ENCODE measurements at regions not wholly inside any gene's neighbourhood (a gene's known extent, or its start where the extent isn't known, plus 50 kb on each side); places are given as distances from the start of the nearest gene placed in this dataset.

DNA sequence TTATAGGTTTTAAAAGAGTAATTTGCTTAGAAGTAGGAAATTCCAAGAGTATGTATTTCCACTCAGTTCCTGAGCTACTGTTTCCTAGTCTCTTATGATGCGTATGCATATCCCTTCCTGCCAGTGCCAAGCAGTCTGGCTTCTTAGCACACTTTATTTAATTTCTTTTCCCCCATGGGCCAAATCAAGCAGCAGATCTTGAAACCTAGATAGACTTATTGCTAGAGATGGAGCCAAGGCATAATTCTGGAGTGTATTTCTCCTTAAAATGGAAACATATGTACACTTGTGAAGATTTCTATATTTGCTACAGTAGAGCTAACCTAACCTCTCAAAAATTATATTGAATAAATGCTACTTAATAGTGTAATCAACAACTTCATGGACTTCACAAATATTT lies 2337.6 kb downstream of the PCDH7 start:
- no peaks in the 10 kb centered on the region for H3K36me3 Mint-ChIP-seq (ENCODE audit: low read depth)
- no peaks in the 10 kb centered on the region for H3K27me3 Mint-ChIP-seq
- ChIA-PET POLR2A (no interaction called here), CTCF (no interaction called here)
- H3K27ac Mint-ChIP-seq, result no peak overlapping the region
- no peak overlapping the region for H3K4me3 Mint-ChIP-seq
- no peaks in the 10 kb centered on the region for H3K9me3 Mint-ChIP-seq
- no peak for TF ChIP-seq CTCF (IDR thresholded peaks at IDR 0.05)
- intact Hi-C loops (cut with micrococcal nuclease), result no loop called here
- H3K4me1 Mint-ChIP-seq, result no peaks in the 10 kb centered on the region
- DNase-seq (no peak), ATAC-seq (ENCODE audit: low read depth) (no peak)

- no peaks in the 10 kb centered on the region for H3K4me1 Mint-ChIP-seq
- ATAC-seq (ENCODE audit: low read depth), result no peak
- H3K27ac Mint-ChIP-seq, result no peak overlapping the region
- no peak overlapping the region for H3K4me3 Mint-ChIP-seq
- intact Hi-C loops (cut with micrococcal nuclease), result no loop called here
- no peaks in the 10 kb centered on the region for H3K27me3 Mint-ChIP-seq
- no peaks in the 10 kb centered on the region for H3K36me3 Mint-ChIP-seq (ENCODE audit: low read depth)
- no peaks in the 10 kb centered on the region for H3K9me3 Mint-ChIP-seq
- no peak for TF ChIP-seq CTCF (IDR thresholded peaks at IDR 0.05)
- DNase-seq, result no peak
- CTCF ChIA-PET, result no interaction called here
- POLR2A ChIA-PET, result no interaction called here
These were observed 2338.8 kb downstream of the PCDH7 start for GRCh38 chr4:33058998-33059397.

DNA sequence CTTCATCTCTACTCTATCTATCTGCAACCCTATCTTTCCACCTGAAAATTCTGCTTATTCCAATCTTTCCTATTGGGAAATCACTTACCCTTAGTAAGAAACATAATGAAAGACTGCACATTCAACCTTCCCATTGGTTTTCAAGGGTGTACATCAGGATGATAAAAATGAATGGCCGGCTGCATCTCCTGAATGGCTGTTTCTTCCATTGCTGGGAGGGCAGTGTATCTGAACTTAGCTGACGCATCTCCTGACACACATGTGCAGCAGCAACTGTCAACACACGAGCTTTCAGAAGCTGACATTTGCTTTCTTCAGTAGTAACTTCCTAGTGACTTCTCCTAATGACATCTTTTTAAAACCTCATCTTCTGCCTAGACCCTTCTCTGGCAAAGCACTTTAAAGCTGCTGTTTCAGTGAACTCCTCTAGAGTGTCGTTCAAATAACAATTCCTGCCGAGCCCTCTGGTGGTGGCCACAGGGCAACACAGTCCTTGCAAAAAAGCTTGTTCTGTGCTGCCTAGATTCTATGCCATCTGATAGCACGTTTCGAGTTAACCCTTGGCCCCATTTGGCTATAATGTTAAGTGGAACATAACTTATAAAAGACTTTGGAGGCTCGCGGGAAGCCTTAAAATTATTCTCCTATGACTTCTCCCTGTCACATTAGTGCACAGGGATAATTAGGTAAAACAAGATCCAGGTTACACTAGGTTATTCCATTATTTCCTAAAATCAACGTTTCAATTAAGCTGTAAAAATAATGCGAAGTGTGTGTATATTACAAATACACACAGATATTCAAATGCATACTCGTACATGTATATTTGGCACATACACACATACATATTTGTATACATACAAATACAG lies 2340.7 kb downstream of the PCDH7 start:
- ChIA-PET CTCF (no interaction called here), POLR2A (no interaction called here)
- no peak for TF ChIP-seq CTCF (IDR thresholded peaks at IDR 0.05)
- H3K4me3 Mint-ChIP-seq, result no peak overlapping the region
- no peaks in the 10 kb centered on the region for H3K4me1 Mint-ChIP-seq
- H3K27ac Mint-ChIP-seq, result no peak overlapping the region
- H3K27me3 Mint-ChIP-seq, result no peaks in the 10 kb centered on the region
- no peaks in the 10 kb centered on the region for H3K9me3 Mint-ChIP-seq
- DNase-seq (no peak), ATAC-seq (ENCODE audit: low read depth) (no peak)
- H3K36me3 Mint-ChIP-seq (ENCODE audit: low read depth), result no peaks in the 10 kb centered on the region
- intact Hi-C loops (cut with micrococcal nuclease), result no loop called here

DNA sequence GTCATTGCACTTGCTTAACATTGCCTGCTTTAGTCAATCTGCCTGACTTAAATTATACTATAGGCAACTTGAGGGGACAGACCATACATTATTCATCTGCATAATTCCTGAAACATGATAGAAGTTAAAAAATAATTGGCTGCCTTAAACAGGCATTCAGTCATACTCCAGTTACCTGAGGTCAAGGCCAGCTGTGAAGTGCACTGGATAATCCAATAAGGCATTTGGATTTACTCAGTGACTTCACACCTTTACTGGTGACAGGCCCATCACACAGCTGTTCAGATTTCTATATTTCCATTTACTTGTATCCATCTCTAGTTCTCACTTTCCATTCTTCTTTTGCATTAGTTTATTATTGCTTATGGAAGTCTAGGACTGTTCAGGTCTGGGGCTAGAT lies 2341.6 kb downstream of the PCDH7 start:
- no peak for TF ChIP-seq CTCF (IDR thresholded peaks at IDR 0.05)
- Mint-ChIP-seq H3K4me1 (no peaks in the 10 kb centered on the region), H3K9me3 (no peaks in the 10 kb centered on the region), H3K27me3 (no peaks in the 10 kb centered on the region), H3K27ac (no peak overlapping the region), H3K4me3 (no peak overlapping the region), H3K36me3 (ENCODE audit: low read depth) (no peaks in the 10 kb centered on the region)
- DNase-seq, result no peak
- CTCF ChIA-PET, result no interaction called here
- no peak for ATAC-seq (ENCODE audit: low read depth)
- POLR2A ChIA-PET, result no interaction called here
- intact Hi-C loops (cut with micrococcal nuclease), result no loop called here

DNA sequence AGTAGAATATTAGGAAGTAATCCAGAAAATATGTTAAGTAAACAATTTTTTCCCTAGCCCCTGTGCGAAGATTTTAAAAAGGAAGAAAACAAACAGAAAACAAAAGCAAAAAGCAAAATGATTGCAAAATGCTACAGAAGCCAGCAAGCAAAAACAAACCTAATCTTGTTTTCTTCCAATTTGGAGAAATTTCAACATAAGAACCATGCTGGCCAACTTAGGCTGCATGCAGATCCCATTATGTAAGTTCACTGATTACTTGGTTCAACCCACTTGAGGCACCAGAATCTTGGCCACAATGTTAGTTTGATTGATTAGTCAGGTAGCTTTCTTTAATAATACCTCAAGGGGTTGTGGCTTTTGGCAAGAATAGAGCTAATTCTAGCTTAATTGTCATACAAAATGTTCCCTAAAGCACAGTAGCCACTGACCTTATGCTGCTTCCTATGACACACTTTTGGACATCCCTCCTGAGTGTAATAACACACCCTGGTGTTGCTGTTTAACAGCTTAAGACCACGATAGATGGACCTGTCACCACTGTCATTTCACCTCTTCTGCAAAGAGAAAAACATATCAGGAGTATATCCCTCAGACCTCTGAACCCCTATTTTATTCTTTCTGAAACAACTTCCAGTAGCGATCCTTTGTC lies 2342.1 kb downstream of the PCDH7 start:
- Mint-ChIP-seq H3K4me3 (no peak overlapping the region), H3K4me1 (no peaks in the 10 kb centered on the region), H3K27ac (no peak overlapping the region), H3K9me3 (no peaks in the 10 kb centered on the region), H3K27me3 (no peaks in the 10 kb centered on the region), H3K36me3 (ENCODE audit: low read depth) (no peaks in the 10 kb centered on the region)
- CTCF ChIA-PET, result no interaction called here
- no peak for TF ChIP-seq CTCF (IDR thresholded peaks at IDR 0.05)
- no peak for ATAC-seq (ENCODE audit: low read depth)
- POLR2A ChIA-PET, result no interaction called here
- intact Hi-C loops (cut with micrococcal nuclease), result no loop called here
- no peak for DNase-seq

Data from activated B cell treated with CpG ODN at 0.5 μM for 24 hours (primary cell).